HG02623 (cell line): ENCODE measurements at regions not wholly inside any gene's neighbourhood (a gene's known extent, or its start where the extent isn't known, plus 50 kb on each side); places are given as distances from the start of the nearest gene placed in this dataset.

Experiments used
- ATAC-seq: cut with Tn5 transposase; IDR thresholded peaks from one replicate; pipeline ENCODE4 v1.9.1; 2021; ENCODE audit warnings: moderate library complexity; ENCODE audit not compliant: unreplicated experiment

- peak; percentile 89 for ATAC-seq
These were observed 68.4 kb downstream of the ANXA1 start for GRCh38 chr9:73219985-73220626.

GRCh38 chr9:73223594-73223993 lies 71.9 kb downstream of the ANXA1 start:
- ATAC-seq, result no peak

GRCh38 chr9:73229543-73229942 lies 77.9 kb downstream of the ANXA1 start:
- ATAC-seq, result no peak

GRCh38 chr9:73230251-73230650 lies 78.6 kb downstream of the ANXA1 start:
- ATAC-seq, result no peak

- no peak for ATAC-seq
These were observed 79.5 kb downstream of the ANXA1 start for GRCh38 chr9:73231203-73231602.

GRCh38 chr9:73233359-73234007 lies 81.8 kb downstream of the ANXA1 start:
- ATAC-seq, result no peak

- no peak for ATAC-seq
These were observed 82.3 kb downstream of the ANXA1 start for GRCh38 chr9:73234008-73234360.

GRCh38 chr9:73237140-73237539 lies 85.5 kb downstream of the ANXA1 start:
- ATAC-seq, result no peak

GRCh38 chr9:73239570-73240265 lies 88.1 kb downstream of the ANXA1 start:
- ATAC-seq, result no peak

GRCh38 chr9:73243078-73243477 lies 91.4 kb downstream of the ANXA1 start:
- no peak for ATAC-seq

GRCh38 chr9:73259086-73259696 lies 107.5 kb downstream of the ANXA1 start:
- no peak for ATAC-seq

GRCh38 chr9:73260506-73260905 lies 108.8 kb downstream of the ANXA1 start:
- ATAC-seq, result no peak

- no peak for ATAC-seq
These were observed 113.0 kb downstream of the ANXA1 start for GRCh38 chr9:73264631-73265030.

- no peak for ATAC-seq
These were observed 114.2 kb downstream of the ANXA1 start for GRCh38 chr9:73265876-73266275.

GRCh38 chr9:73269430-73270101 lies 117.9 kb downstream of the ANXA1 start:
- no peak for ATAC-seq

GRCh38 chr9:73270967-73271721 lies 119.5 kb downstream of the ANXA1 start:
- ATAC-seq, result peak; percentile 60

- ATAC-seq, result no peak
These were observed 128.4 kb downstream of the ANXA1 start for GRCh38 chr9:73280113-73280512.

- no peak for ATAC-seq
These were observed 132.7 kb downstream of the ANXA1 start for GRCh38 chr9:73284377-73284776.

GRCh38 chr9:73294336-73294735 lies 142.7 kb downstream of the ANXA1 start:
- no peak for ATAC-seq

- no peak for ATAC-seq
These were observed 174.3 kb downstream of the ANXA1 start for GRCh38 chr9:73325983-73326382.

GRCh38 chr9:73327149-73327548 lies 175.5 kb downstream of the ANXA1 start:
- no peak for ATAC-seq
